ENCODE measurements at regions not wholly inside any gene's neighbourhood (a gene's known extent, or its start where the extent isn't known, plus 50 kb on each side); places are given as distances from the start of the nearest gene placed in this dataset.

- TF ChIP-seq ATF2 (CRISPR knock-in tag; IDR thresholded peaks at IDR 0.05; ENCODE audit: borderline replicate concordance, low read depth) (no peak), CTCF (IDR thresholded peaks at IDR 0.05) (no peak), TP53 (CRISPR knock-in tag; IDR thresholded peaks at IDR 0.05) (no peak), USF2 (CRISPR knock-in tag; IDR thresholded peaks at IDR 0.05) (no peak)
- TF ChIP-seq, protein P1, sequence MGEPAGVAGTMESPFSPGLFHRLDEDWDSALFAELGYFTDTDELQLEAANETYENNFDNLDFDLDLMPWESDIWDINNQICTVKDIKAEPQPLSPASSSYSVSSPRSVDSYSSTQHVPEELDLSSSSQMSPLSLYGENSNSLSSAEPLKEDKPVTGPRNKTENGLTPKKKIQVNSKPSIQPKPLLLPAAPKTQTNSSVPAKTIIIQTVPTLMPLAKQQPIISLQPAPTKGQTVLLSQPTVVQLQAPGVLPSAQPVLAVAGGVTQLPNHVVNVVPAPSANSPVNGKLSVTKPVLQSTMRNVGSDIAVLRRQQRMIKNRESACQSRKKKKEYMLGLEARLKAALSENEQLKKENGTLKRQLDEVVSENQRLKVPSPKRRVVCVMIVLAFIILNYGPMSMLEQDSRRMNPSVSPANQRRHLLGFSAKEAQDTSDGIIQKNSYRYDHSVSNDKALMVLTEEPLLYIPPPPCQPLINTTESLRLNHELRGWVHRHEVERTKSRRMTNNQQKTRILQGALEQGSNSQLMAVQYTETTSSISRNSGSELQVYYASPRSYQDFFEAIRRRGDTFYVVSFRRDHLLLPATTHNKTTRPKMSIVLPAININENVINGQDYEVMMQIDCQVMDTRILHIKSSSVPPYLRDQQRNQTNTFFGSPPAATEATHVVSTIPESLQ (CRISPR knock-in tag; IDR thresholded peaks at IDR 0.05), result no peak
These were observed 240.3 kb downstream of the CDH7 start for GRCh38 chr18:65990944-65991708.

Data from WTC11 (cell line).